DND-41 (cell line): ENCODE measurements at regions not wholly inside any gene's neighbourhood (a gene's known extent, or its start where the extent isn't known, plus 50 kb on each side); places are given as distances from the start of the nearest gene placed in this dataset.

ENCODE experiments used
- ATAC-seq: fragments of 200-7000 bp; cut with Tn5 transposase; 3 replicates; pipeline ENCODE4 v1.9.1; 2021; ENCODE audit warnings: low read depth; ENCODE audit not compliant: insufficient read depth
- DNase-seq: peaks from one replicate; pipeline ENCODE4 v3.0.0-alpha.2; 2020
- H2AFZ ChIP-seq: 2 replicates; pipeline ENCODE4 v1.6.0; 2012; ENCODE audit warnings: low read depth, low read length
- H3K27ac ChIP-seq: 2 replicates; pipeline ENCODE4 v1.5.1; 2012; ENCODE audit warnings: low read length, inconsistent platforms
- H3K27me3 ChIP-seq: fragments of 200-600 bp; sonication (generic); 2 replicates; pipeline ENCODE4 v1.6.0; 2012; ENCODE audit warnings: low read length, mild to moderate bottlenecking, inconsistent platforms; ENCODE audit not compliant: insufficient read depth, poor library complexity
- H3K36me3 ChIP-seq: 2 replicates; pipeline ENCODE4 v1.5.1; 2012; ENCODE audit warnings: low read length, inconsistent platforms; ENCODE audit not compliant: insufficient read depth
- H3K4me1 ChIP-seq: 2 replicates; pipeline ENCODE4 v1.5.1; 2012; ENCODE audit warnings: mild to moderate bottlenecking, low read length; ENCODE audit not compliant: insufficient read depth
- H3K4me2 ChIP-seq: 2 replicates; pipeline ENCODE4 v1.6.0; 2012; ENCODE audit warnings: mild to moderate bottlenecking, moderate library complexity, low read length, inconsistent platforms; ENCODE audit not compliant: insufficient read depth
- H3K4me3 ChIP-seq, 2 experiments: fragments of 200-600 bp in 1 of 2; shearing (Covaris generic) in 1 of 2; 2 replicates each; pipeline ENCODE4 v1.5.1; 2012 to 2016; ENCODE audit warnings: inconsistent platforms in 2 of 2, low read length in 2 of 2, mild to moderate bottlenecking in 2 of 2, low read depth in 1 of 2, moderate library complexity in 1 of 2
- H3K79me2 ChIP-seq: 2 replicates; pipeline ENCODE4 v1.6.0; 2012; ENCODE audit warnings: low read length, inconsistent platforms; ENCODE audit not compliant: insufficient read depth
- H3K9ac ChIP-seq: 2 replicates; pipeline ENCODE4 v1.6.0; 2012; ENCODE audit warnings: low read depth, mild to moderate bottlenecking, inconsistent platforms, low read length, moderate library complexity
- H3K9me3 ChIP-seq: 2 replicates; pipeline ENCODE4 v1.5.1; 2012; ENCODE audit warnings: low read length, moderate library complexity, mild to moderate bottlenecking, inconsistent platforms; ENCODE audit not compliant: insufficient read depth, severe bottlenecking
- H4K20me1 ChIP-seq: 2 replicates; pipeline ENCODE4 v1.6.0; 2012; ENCODE audit warnings: low read length; ENCODE audit not compliant: insufficient read depth
- EZH2 ChIP-seq: IDR thresholded peaks from 3 replicates; pipeline ENCODE4 v1.6.1; 2012; ENCODE audit warnings: borderline replicate concordance, low read depth, mild to moderate bottlenecking, moderate library complexity, low read length, inconsistent platforms; ENCODE audit not compliant: severe bottlenecking
- TF ChIP-seq, protein P1 (sequence below): IDR thresholded peaks from 2 replicates; pipeline ENCODE4 v1.5.1; 2012; ENCODE audit warnings: borderline replicate concordance, low read length, moderate library complexity, mild to moderate bottlenecking; ENCODE audit not compliant: poor library complexity, severe bottlenecking; ENCODE audit errors: extremely low read depth

- no peak for ATAC-seq
- no peak overlapping the region for H3K27ac ChIP-seq
- no peaks in the 10 kb centered on the region for H3K79me2 ChIP-seq
- H3K9me3 ChIP-seq = no peaks in the 10 kb centered on the region
- H4K20me1 ChIP-seq = no peaks in the 10 kb centered on the region
- H3K9ac ChIP-seq = no peak overlapping the region
- TF ChIP-seq, protein P1, sequence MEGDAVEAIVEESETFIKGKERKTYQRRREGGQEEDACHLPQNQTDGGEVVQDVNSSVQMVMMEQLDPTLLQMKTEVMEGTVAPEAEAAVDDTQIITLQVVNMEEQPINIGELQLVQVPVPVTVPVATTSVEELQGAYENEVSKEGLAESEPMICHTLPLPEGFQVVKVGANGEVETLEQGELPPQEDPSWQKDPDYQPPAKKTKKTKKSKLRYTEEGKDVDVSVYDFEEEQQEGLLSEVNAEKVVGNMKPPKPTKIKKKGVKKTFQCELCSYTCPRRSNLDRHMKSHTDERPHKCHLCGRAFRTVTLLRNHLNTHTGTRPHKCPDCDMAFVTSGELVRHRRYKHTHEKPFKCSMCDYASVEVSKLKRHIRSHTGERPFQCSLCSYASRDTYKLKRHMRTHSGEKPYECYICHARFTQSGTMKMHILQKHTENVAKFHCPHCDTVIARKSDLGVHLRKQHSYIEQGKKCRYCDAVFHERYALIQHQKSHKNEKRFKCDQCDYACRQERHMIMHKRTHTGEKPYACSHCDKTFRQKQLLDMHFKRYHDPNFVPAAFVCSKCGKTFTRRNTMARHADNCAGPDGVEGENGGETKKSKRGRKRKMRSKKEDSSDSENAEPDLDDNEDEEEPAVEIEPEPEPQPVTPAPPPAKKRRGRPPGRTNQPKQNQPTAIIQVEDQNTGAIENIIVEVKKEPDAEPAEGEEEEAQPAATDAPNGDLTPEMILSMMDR = no peak
- no peak for TF ChIP-seq EZH2
- H2AFZ ChIP-seq = no peak overlapping the region
- no peak for DNase-seq
- H3K4me1 ChIP-seq = no peaks in the 10 kb centered on the region
- peaks cover 13% of the 10 kb centered on the region for H3K27me3 ChIP-seq
- H3K4me3 ChIP-seq = no peak overlapping the region
- H3K4me2 ChIP-seq = no peak overlapping the region
- H3K36me3 ChIP-seq = no peaks in the 10 kb centered on the region
Measured at GRCh38 chr16:73185737-73186136, 137.8 kb upstream of the ZFHX3 start.

- TF ChIP-seq, protein P1 = no peak
- no peak for TF ChIP-seq EZH2
- H3K4me1 ChIP-seq = no peaks in the 10 kb centered on the region
- ATAC-seq (no peak), DNase-seq (no peak)
- no peak overlapping the region for H2AFZ ChIP-seq
- H3K4me3 ChIP-seq = no peak overlapping the region
- H3K4me2 ChIP-seq = no peak overlapping the region
- no peaks in the 10 kb centered on the region for H3K36me3 ChIP-seq
- no peaks in the 10 kb centered on the region for H4K20me1 ChIP-seq
- no peak overlapping the region for H3K9ac ChIP-seq
- H3K27ac ChIP-seq = no peak overlapping the region
- H3K27me3 ChIP-seq = peaks cover 7% of the 10 kb centered on the region
- no peaks in the 10 kb centered on the region for H3K79me2 ChIP-seq
- H3K9me3 ChIP-seq = no peaks in the 10 kb centered on the region
Measured at GRCh38 chr16:73183611-73184092, 135.7 kb upstream of the ZFHX3 start.

DNA sequence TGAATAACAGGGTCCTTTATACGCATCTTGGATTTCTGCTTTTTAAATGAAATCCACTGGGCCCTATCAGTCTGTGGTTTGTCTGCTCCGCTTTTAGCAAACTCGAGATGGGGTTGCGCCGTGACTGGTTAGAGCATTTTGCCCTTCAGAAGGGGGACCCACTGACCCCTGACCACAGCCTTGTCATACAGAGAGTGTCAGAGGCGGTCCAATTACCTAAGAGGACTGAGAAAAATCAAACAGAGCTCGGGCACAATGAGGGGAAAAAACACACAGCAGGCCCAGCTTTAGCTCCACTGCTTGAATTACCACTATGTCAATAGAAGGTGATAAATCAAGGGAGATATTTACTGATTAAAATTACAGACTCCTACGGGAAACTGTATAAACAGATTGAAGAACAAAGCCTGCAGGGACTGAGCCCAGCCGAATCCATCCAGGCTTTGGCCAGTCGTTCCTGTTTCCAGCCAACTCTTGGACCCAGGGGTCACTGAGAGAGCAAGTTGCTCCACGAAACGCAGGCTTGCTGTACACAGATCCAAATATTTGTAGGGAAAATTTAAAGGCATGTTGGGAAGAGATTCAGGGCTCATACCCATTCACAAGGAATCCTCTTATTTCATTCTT is 131.9 kb upstream of the ZFHX3 start:
- no peaks in the 10 kb centered on the region for H3K79me2 ChIP-seq
- no peak overlapping the region for H3K4me2 ChIP-seq
- H3K4me1 ChIP-seq = no peaks in the 10 kb centered on the region
- no peak overlapping the region for H3K9ac ChIP-seq
- H3K9me3 ChIP-seq = no peaks in the 10 kb centered on the region
- peaks cover 4% of the 10 kb centered on the region for H3K27me3 ChIP-seq
- no peaks in the 10 kb centered on the region for H3K36me3 ChIP-seq
- no peak for ATAC-seq
- no peak overlapping the region for H3K4me3 ChIP-seq
- DNase-seq = no peak
- TF ChIP-seq EZH2 = no peak
- TF ChIP-seq, protein P1 = no peak
- no peak overlapping the region for H2AFZ ChIP-seq
- no peaks in the 10 kb centered on the region for H4K20me1 ChIP-seq
- no peak overlapping the region for H3K27ac ChIP-seq
